CD4-positive, alpha-beta T cell treated with Interleukin-1 beta for 1 hour (primary cell): ENCODE measurements at regions not wholly inside any gene's neighbourhood (a gene's known extent, or its start where the extent isn't known, plus 50 kb on each side); places are given as distances from the start of the nearest gene placed in this dataset.
"Not testable (repeated sequence)": the region's sequence is repeated elsewhere in the genome, so short reads cannot be mapped to it uniquely, and the experiment has no call there.

Experiments used
- DNase-seq, 2 donors: peaks; one replicate each; pipeline ENCODE4 v3.0.0-alpha.2; 2020 to 2022

DNA sequence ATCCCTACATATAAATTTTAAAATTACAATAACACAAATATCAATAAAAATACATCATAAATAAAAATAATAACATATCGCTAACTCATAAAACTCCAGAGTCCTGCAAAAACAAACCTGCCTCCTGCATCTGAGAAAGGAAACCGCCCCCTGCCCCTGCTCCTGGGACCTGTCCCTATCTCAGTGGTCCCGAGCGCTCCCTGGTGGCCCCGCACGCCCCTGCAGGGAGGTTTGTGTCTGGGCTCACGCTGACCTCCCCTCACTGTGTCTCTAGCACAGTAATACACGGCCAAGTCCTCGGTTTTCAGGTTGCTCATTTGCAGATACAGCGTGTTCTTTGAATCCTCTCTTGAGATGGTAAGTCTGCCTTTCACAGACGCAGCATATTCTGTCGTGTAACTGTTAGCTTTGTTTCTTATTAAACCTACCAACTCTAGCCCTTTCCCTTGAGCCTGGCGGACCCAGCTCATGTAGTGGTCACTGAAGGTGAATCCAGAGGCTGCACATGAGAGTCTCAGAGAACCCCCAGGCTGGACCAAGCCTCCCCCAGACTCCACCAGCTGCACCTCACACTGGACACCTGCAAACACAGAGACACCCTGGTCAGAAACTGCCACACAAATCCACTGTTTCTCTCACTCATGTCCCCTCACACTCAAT is 554.1 kb downstream of the GOLGA6L6 start:
- DNase-seq = no peak

DNA sequence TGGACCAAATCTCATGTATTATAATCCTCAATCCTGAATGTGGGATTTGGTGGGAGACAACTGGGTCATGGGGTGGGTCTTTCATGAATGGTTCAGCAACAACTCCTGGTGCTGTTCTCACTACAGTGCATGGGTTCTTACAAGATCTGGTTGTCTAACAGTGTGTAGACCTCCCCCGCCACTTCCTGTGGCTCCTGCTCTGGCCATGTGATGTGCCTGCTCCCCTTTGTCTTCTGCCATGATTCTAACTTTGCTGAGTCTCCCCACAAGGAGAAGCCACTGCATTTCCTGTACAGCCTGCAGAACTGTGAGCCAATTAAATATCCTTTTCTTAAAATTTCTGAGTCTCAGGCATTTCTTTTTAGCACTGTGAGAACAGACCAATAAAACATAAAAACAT is 557.5 kb downstream of the GOLGA6L6 start:
- DNase-seq = no peak

DNA sequence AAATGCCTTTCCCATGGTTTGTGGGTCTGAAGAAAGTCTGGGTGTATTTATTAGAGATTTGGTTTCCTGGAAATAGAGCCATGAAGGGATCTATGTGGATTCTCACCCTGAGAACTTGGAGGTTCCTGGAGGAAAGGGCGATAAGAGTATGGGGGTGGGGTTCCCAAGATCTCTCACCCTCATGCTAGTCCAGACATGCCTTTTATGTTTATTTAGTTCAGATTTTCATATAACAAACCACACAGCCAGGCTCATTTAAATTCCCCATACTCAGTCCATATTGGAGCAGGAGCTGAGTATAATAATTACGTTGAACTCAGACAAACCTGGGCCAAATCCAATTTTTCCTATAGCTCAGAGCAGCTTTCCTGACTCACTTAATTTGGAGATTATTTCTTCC is 566.6 kb downstream of the GOLGA6L6 start:
- DNase-seq = no peak

DNA sequence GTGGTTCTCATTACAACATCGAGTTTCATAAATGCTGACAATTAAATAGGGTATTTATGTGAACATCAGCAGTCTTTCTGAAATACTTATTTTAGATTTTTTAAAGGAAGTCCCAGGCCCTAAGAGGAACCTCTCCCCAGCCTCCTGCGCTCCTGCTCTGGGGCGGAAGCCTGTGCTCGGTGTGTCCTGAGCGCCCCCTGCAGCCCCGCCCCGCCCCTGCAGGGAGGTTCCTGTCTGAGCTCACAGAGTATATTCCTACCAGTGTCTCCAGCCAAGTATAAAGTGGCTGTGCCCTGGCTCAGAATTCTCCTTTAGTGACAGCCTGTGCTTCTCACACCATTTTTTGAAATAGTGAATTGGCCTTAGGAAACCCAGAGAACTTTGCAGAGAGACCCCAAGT is 567.9 kb downstream of the GOLGA6L6 start:
- no peak for DNase-seq

DNA sequence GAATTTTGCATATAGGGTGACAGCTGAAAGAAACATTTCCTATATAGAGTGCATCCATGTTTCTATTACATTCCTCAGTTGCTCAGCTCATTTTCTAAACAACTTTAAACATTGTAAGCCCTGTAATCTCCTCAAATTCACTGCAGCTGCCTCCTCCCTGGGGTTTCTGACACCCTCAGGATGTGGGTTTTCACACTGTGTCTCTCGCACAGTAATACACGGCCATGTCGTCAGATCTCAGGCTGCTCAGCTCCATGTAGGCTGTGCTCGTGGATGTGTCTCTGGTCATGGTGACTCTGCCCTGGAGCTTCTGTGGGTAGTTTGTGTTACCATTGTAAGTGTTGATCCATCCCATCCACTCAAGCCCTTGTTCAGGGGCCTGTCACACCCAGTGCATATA is 569.0 kb downstream of the GOLGA6L6 start:
- not testable (repeated sequence) for DNase-seq

DNA sequence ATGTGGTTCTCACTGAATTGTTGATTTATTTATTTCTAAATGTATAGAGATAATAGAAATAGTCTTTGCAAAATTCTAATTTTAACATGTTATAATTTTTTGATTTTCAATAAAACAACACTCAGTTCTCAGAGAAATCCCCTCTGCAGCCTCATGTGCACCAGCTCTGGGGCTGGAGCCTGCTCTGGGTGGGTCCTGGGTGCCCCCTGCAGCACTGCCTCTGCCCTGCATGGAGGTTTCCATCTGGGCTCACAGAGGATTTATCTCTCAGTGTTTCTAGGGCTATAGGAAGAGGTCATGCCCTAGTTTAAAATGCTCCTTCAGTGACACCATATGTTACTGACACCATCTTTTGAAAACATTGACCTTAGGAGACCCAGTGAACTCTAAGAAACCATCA is 576.0 kb downstream of the GOLGA6L6 start:
- not testable (repeated sequence) for DNase-seq

DNA sequence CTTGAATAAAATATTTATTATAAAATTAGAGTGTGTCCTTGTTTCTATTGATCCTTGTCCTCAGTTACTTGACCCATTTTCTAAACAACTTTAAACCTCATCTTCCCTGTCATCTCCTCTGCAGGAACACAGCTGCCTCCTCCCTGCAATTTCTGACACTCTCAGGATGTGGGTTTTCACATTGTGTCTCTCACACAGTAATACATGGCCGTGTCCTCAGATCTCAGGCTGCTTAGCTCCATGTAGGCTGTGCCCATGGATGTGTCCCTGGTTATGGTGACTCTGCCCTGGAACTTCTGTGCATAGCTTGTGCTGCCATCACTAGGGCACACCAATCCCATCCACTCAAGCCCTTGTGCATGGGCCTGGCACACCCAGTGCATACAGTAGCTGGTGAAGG is 577.1 kb downstream of the GOLGA6L6 start:
- DNase-seq = not testable (repeated sequence)

DNA sequence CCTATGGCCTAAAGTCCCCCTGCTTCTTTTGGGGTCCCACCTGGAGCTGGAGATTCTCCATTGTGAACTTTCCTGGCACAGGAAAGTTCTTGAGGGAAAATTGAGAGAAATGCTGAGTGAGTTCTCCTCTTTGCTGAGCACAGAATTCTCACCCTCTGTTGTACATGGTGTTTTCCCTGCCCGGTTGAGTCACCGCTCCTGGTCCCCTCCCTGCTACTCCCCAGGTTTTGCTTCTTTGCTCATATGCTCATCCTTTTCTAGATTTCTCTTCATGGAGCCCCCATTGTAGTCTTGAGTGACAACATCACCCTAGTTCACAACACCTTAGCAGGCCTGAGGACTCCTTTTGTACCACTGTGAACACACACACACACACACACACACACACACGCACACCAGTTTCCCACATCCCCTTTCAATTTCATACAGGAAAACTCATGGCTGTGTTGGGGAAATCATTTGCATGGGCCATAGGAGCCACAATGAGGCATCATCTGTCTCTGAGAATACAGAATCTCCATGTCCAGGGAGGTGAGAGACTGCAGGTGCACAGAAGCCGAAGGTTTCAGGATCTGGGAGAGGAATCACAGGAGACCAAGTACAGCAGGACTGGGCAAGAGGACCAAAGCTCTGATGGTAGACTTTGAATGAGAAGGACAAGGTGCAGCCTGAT is 585.3 kb downstream of the GOLGA6L6 start:
- no peak for DNase-seq

DNA sequence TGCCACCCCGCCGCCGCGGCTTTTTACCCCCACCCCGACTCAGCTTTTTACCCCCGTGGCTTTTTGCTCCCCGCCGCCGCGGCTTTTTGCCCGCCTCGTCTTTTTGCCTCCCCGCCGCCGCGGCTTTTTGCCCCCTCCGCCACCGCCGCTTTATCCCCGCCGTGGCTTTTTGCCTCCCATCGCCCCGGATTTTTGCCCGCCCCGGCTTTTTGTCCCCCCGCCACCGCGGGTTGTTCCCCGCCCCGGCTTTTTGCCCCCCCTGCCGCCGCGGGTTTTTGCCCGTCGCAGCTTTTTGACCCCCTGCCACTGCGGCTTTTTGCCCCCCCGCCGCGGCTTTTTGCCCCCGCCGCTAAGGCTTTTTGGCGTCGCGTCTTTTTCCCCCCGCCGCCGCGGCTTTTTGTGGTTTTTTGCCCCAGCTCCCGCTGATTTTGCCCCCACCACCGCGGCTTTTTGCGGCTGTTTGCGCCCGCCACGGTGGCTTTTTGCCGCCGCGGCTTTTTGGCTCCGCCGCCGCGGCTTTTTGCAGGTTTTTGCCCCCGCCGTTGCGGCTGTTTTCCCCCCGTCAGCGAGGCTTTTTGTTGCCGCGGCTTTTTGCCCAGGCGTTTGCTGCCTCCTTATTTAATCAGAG is 597.2 kb downstream of the GOLGA6L6 start:
- no peak for DNase-seq

DNA sequence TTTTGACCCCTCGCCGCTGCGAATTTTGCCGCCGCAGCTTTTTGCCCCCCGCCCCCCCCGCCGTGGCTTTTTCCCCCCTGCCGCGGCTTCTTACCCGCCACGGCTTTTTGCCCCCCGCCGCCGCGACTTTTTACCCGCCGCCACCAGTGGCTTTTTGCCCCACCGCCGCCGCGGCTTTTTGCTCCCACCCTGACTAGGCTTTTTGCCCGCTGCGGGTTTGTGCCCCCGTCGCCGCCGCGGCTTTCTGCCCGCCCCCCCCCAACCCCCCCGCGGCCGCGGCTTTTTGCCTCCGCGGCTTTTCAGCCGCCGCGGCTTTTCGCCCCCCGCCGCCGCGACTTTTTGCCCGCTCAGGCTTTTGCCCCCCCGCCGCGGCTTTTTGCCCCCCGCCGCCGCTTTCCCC is 598.1 kb downstream of the GOLGA6L6 start:
- no peak for DNase-seq

DNA sequence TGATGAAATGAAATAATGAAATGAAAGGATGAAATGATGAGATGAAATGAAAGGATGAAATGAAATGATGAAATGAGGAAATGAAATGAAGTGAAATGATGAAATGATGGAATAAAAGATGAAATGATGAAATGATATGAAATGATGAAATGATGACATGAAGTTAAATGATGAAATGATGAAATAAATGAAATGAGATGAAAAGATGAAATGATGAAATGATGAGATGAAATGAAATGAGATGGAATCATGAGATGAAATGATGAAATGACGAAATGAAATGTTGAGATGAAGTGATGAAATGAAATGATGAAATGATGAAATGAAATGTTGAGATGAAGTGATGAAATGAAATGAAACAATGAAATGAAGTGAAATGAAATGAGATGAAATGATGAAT is 638.3 kb downstream of the GOLGA6L6 start:
- not testable (repeated sequence) for DNase-seq

DNA sequence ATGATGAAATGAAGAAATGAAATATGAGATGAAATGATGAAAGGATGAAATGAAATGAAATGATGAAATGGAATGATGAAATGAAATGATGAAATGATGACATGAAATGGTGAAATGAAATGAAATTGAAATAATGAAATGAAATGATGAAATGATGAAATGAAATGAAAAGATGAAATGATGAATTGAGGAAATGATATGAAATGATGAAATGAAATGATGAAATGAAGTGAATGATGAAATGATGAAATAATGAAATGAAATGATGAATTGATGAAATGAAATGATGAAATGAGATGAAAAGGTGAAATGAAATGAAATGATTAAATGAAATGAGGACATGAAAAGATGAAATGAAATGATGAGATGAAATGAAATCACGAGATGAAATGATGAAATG is 639.2 kb downstream of the GOLGA6L6 start:
- DNase-seq = not testable (repeated sequence)

DNA sequence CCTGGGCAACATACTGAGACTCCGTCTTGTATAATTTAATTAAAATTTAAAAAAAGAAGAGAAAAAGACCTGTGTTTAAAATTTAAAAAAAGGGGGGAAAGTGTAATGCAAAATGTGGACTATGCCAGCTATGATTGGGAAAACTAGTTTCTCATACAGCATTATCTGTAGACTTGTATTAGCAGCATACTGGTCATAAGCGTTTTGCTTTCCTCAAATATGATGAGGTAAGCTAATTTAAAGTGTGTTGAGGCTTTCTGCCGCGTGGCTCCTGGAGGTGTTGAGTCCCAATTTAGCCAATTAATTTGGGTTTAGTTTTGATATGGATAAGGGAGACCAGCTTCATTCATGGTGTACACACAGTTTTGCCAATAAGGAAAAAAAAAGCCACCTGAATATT is 640.2 kb downstream of the GOLGA6L6 start:
- not testable (repeated sequence) for DNase-seq

DNA sequence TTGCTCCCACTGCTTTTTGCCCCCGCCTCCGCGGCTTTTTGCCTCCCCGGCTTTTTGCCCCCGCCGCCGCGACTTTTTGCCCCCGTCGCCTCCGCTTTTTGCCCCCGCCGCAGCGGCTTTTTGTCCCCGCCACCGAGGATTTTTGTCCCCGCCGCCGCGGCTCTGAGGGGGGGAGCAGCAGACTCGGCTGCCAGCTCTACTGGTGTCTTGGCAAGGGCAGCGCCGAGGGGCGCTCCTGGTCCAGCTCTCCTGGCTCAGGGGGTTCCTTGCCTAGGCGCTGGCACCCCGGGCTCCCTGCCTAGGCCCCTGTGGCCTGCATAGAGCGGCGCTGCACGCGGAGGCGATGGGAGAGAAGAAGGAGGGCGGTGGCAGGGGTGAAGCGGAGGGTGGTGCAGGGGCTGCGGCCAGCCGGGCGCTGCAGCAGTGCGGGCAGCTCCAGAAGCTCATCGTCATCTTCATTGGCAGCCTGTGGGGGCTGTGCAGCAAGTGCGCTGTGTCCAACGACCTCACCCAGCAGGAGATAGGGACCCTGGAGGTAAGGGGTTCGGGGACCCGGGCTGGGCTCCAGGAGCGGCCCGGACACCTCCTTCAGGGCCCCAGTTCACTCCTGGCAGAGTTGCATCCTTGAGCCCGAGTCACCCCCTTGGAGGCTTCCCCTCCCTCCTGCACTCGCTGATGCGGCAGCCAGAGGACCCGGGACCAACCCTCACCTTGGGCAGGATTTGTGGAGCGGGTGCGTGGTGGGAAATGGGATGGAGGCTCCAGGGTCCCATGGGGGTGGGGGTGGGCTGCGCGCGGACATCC is 642.4 kb downstream of the GOLGA6L6 start:
- DNase-seq = no peak

DNA sequence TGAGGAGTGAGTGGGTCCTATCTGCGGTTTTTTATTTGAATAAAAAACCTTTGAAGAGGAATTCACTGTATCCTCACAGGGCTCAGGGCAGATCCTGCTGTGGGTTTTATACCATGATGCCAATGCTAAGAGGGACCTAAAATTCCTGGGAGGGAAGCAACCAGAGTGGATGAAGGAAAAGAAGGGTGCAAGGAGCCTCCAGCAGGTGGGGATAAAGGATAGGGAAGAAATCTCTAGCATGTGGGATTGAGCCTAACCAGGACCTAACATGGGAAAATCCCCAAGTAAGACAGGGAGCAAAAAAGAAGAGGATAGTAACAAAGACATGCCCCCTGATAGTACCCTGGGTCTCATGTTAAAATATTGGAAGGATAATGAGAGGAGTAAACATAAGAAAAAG is 652.8 kb downstream of the GOLGA6L6 start:
- DNase-seq = not testable (repeated sequence)

DNA sequence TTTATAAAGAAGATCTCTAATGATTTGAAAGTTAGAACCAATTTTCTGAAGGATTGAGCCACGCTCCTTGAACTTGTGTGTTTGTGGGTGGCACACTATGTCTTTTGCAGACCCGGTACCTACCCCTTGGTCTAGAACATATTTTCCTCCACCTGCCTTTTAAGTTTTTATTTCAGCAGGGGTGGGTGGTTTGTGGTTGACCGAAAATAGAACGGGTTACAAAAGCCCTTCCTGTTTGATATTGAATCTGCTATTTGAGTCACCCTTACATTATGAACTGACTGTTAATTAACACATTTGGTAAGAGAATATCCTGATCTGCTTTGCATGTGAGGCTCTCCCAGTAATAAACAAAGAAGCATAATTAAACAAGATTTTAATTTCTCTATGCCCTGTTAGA is 697.5 kb downstream of the GOLGA6L6 start:
- not testable (repeated sequence) for DNase-seq
